Activated T-helper 1 cell treated with anti-CD3 and anti-CD28 coated beads, Interleukin-12 subunit alpha, Interleukin-12 subunit beta, Interleukin-2, Interleukin-4 antibody, amounts not matched to agents 30 ng/mL and 10 ng/mL and 1 ng/mL, durations not matched to agents 14 hours and 24 hours and 36 hours (primary cell): ENCODE measurements at regions not wholly inside any gene's neighbourhood (a gene's known extent, or its start where the extent isn't known, plus 50 kb on each side); places are given as distances from the start of the nearest gene placed in this dataset.

Experiments used
- DNase-seq: peaks from one replicate; pipeline ENCODE4 v3.0.0; 2021; ENCODE audit warnings: low spot score
- H3K27ac Mint-ChIP-seq: one replicate; pipeline ENCODE4 v1.8.0; 2021; ENCODE audit warnings: mild to moderate bottlenecking, mixed read lengths
- H3K27me3 Mint-ChIP-seq: one replicate; pipeline ENCODE4 v1.8.0; 2022; ENCODE audit warnings: mild to moderate bottlenecking, moderate library complexity, mixed read lengths; ENCODE audit not compliant: insufficient read depth
- H3K36me3 Mint-ChIP-seq: one replicate; pipeline ENCODE4 v1.8.0; 2021; ENCODE audit warnings: low read depth, mixed read lengths
- H3K4me1 Mint-ChIP-seq: one replicate; pipeline ENCODE4 v1.8.0; 2021; ENCODE audit warnings: low read depth, mixed read lengths
- H3K4me3 Mint-ChIP-seq: one replicate; pipeline ENCODE4 v1.8.0; 2021; ENCODE audit warnings: mild to moderate bottlenecking, moderate library complexity, mixed read lengths
- H3K9me3 Mint-ChIP-seq: one replicate; pipeline ENCODE4 v1.8.0; 2021; ENCODE audit warnings: mixed read lengths
- intact Hi-C: fragments of 100-400 bp; cut with micrococcal nuclease; formaldehyde crosslinking; loops from one replicate; pipeline ENCODE4 v1.15.1; 2024

DNA sequence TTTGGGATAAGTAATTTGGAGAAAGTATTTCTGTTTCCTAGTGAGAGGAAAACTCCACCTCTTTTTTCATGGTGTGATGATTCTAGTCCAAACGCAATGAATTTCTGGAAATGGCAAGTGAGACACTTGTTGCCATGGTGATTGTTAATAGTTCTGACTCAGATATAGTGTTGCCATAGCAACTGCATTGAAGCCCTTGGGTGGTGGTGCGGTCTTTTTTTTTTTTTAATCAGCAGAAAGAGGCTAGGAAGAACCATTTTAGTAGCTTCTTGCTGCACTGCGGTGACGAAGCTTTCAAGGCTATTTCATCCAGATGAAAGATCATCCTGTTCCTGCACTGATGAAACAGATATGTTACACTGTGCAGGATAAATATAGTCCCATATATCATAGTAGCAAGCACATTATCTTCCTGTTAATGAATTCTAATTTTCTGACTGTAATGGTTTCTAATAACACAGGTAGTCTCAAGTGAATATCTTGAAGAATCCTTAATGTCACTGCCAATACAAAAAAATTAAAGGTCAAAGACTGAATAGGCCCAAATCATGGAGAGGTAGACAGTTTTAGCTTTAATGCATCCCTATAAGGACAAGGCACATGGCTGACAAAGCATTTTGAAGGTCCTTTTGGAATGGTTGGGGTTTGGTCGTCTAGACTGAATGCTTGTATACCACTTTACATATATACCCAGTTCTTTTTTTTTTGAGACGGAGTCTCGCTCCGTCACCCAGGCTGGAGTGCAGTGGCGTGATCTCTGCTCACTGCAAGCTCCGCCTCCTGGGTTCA lies 125.1 kb upstream of the ZBTB20 start:
- Mint-ChIP-seq H3K27ac (no peak overlapping the region), H3K9me3 (no peaks in the 10 kb centered on the region), H3K27me3 (no peaks in the 10 kb centered on the region), H3K4me1 (no peaks in the 10 kb centered on the region), H3K4me3 (no peak overlapping the region), H3K36me3 (no peaks in the 10 kb centered on the region)
- DNase-seq, result no peak
- intact Hi-C loops, result no loop called here

DNA sequence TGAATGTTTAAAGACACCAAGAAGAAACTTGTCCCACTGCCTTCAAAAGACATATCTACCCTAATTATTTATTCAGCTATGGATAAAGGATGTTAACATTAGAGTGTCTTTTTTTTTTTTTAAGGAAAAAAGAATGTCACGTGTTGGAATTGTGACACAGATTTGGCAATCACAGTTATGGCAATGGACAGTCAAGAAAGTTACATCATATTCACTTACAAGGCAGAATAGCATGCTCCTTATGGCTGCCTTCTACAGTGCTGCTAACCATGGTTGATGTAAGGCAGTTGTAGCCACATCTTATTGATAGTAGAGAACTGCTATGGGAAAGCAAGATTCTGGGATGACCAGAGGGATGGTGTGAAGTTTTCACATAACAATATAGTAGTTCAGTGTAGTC lies 128.8 kb upstream of the ZBTB20 start:
- no peaks in the 10 kb centered on the region for H3K36me3 Mint-ChIP-seq
- H3K9me3 Mint-ChIP-seq, result no peaks in the 10 kb centered on the region
- DNase-seq, result no peak
- no peaks in the 10 kb centered on the region for H3K4me1 Mint-ChIP-seq
- H3K27ac Mint-ChIP-seq, result no peak overlapping the region
- no peak overlapping the region for H3K4me3 Mint-ChIP-seq
- intact Hi-C loops, result no loop called here
- H3K27me3 Mint-ChIP-seq, result peaks cover under 1% of the 10 kb centered on the region

DNA sequence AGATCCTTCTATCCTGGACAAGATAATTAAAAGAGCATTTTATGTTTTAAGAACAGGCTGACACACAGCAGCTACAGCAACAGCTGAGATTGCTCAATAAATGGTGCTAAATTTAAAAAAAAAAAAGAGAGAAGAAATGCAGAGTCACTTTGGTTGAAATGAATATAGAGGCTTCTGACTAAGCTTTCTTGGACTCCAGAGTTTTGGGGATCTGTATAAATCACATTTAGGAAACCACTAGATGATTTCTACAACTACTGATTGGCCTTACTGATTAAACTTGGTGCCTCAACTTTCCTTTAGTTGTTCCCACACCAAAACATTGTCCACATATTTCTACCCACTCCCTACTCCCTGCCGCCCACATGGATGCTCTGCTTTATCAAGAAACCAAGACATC lies 132.9 kb upstream of the ZBTB20 start:
- H3K9me3 Mint-ChIP-seq, result no peaks in the 10 kb centered on the region
- H3K27ac Mint-ChIP-seq, result no peak overlapping the region
- no peak for DNase-seq
- H3K36me3 Mint-ChIP-seq, result no peaks in the 10 kb centered on the region
- H3K4me3 Mint-ChIP-seq, result no peak overlapping the region
- intact Hi-C loops, result no loop called here
- H3K27me3 Mint-ChIP-seq, result peaks cover 5% of the 10 kb centered on the region
- no peaks in the 10 kb centered on the region for H3K4me1 Mint-ChIP-seq

DNA sequence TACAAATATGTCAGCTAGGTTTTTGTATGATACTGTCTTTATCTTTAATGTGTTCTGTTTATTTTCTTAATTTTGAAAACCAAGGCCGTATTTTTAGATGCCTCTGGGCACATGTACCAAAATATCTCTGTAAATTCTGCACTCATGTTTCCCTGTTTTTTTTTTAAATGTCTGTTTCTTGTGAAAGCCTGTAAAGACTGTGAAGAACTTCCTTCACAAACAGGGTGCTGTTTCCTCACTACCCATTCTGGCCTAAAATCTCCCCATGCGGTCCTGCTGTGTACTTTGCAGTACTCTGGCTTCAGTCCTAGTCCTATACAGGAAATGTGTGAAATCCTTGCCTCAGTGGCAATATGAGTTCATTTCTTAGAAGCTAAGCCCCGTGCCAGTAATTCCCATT lies 133.4 kb upstream of the ZBTB20 start:
- no peaks in the 10 kb centered on the region for H3K36me3 Mint-ChIP-seq
- no peak overlapping the region for H3K4me3 Mint-ChIP-seq
- no peak for DNase-seq
- no peaks in the 10 kb centered on the region for H3K9me3 Mint-ChIP-seq
- peaks cover 5% of the 10 kb centered on the region for H3K27me3 Mint-ChIP-seq
- intact Hi-C loops, result no loop called here
- H3K4me1 Mint-ChIP-seq, result no peaks in the 10 kb centered on the region
- no peak overlapping the region for H3K27ac Mint-ChIP-seq

DNA sequence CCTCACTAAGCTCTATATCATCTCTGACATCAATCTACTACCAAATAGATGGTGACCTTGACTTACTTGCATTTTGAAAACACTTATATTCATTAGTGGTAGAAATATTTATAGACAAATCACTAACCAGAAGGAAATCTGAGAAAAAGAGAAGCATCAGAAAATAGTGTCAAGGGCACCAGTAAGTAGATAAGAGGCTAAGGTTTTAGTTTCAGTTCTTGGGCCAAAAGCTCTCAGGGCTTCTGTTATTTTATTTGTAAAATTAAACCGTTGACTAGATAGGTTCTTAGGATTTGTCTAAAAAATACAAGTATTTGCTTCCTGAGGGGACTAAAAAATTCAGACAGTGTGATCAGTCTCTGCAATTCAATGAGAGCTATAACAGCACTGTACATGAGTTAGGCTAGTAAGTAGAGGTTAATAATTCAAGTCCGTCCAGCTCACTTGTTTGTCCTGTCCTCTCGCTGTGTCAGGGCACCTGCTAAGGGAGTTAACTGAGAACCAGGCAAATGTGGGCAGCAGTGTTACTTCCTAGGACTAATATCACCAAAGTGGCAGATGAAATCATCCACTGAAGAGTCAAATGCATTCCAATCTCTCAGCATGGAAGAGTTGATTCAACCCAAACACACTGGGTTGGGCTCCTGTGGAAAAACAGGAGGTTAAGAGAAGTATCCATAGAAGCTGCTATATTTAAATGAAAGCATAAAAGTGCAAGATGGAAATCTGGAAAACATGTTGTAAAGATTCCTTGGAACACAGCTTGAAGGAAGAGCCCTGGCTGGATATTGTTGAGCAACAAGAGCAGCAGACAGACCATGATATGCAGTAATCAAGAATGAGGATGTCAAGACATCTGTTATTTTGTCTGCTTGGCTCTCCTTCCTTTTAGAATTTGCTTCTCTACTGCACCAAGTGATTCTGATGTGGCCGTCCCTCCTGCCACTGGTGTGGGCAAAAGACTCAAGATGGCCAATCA lies 134.9 kb upstream of the ZBTB20 start:
- H3K9me3 Mint-ChIP-seq, result no peaks in the 10 kb centered on the region
- no peak for DNase-seq
- intact Hi-C loops, result no loop called here
- H3K27ac Mint-ChIP-seq, result no peak overlapping the region
- H3K36me3 Mint-ChIP-seq, result no peaks in the 10 kb centered on the region
- peaks cover 5% of the 10 kb centered on the region for H3K27me3 Mint-ChIP-seq
- H3K4me1 Mint-ChIP-seq, result no peaks in the 10 kb centered on the region
- no peak overlapping the region for H3K4me3 Mint-ChIP-seq

DNA sequence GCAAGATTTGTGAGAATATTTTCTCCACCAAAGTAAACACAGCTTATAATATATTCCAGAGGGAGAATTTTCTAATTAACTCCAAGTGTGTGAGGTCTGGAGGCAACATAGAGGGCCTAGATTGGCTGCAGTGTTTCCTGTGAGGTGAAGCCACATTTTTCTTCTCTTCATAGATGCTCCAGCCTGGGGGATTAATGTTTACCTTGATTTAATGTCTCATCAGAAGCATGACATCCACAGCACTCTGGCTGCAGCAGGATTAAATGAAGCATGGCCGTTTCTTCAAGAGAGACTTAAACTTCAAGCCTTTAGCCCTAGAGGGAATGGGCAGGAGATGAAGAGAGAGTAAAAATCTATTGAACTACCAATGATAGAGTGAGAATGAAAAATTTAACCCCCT lies 137.9 kb upstream of the ZBTB20 start:
- H3K36me3 Mint-ChIP-seq, result no peaks in the 10 kb centered on the region
- no peak for DNase-seq
- H3K9me3 Mint-ChIP-seq, result no peaks in the 10 kb centered on the region
- H3K27me3 Mint-ChIP-seq, result peaks cover 5% of the 10 kb centered on the region
- H3K27ac Mint-ChIP-seq, result no peak overlapping the region
- intact Hi-C loops, result no loop called here
- H3K4me3 Mint-ChIP-seq, result no peak overlapping the region
- H3K4me1 Mint-ChIP-seq, result no peaks in the 10 kb centered on the region

DNA sequence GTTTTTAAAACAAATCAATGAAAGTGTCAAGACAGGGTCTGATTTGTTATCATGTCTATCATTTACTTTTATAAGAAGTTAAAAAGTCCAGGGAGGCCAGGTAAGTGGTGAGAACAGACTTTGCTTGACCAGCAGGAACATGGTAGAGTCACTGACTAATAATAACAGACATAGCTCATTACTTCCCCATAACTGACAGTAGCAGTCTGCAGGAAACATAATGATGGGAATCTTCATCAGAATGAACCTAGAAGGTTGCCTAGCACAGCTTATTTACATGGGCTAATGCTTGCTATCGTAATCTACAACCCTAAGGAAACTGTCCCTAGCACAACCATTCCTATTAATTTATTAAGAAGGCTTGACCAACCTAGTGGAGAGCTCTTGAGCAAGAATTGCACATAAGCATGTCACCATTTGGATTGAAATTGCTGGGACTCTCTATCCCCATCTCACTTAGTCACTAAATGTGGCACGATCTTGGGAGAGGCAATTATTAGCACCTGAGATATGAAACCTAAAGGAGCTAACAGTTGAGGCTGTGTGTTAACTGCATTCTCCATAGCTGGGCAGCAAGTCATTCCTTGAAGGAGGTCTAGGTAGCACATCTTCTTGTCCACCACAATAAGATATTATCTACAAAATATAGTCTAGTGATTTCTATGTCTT lies 139.6 kb upstream of the ZBTB20 start:
- DNase-seq, result no peak
- no peak overlapping the region for H3K27ac Mint-ChIP-seq
- no peak overlapping the region for H3K4me3 Mint-ChIP-seq
- H3K27me3 Mint-ChIP-seq, result peaks cover 4% of the 10 kb centered on the region
- intact Hi-C loops, result no loop called here
- H3K4me1 Mint-ChIP-seq, result no peaks in the 10 kb centered on the region
- no peaks in the 10 kb centered on the region for H3K9me3 Mint-ChIP-seq
- no peaks in the 10 kb centered on the region for H3K36me3 Mint-ChIP-seq

DNA sequence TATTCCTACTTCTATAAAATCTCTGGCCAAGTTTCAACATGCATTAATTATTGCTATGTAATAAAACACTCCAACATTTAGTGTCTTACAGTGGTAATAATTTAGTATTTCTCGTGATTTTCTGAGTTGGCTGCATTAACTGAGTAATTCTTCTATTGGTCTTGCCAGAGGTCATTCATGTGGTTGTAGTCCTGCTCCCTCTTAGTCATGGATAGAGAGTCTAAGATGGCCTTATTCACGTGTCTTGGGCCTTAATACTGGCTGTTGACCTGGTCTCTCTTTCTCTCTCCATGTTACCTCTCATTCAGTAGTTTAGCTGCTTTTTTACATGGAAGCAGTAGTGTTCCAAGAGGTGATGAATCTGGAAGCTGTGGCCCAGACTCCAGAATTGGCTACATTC lies 140.1 kb upstream of the ZBTB20 start:
- intact Hi-C loops, result no loop called here
- no peak for DNase-seq
- H3K9me3 Mint-ChIP-seq, result no peaks in the 10 kb centered on the region
- peaks cover 4% of the 10 kb centered on the region for H3K27me3 Mint-ChIP-seq
- H3K36me3 Mint-ChIP-seq, result no peaks in the 10 kb centered on the region
- no peak overlapping the region for H3K27ac Mint-ChIP-seq
- no peak overlapping the region for H3K4me3 Mint-ChIP-seq
- no peaks in the 10 kb centered on the region for H3K4me1 Mint-ChIP-seq

DNA sequence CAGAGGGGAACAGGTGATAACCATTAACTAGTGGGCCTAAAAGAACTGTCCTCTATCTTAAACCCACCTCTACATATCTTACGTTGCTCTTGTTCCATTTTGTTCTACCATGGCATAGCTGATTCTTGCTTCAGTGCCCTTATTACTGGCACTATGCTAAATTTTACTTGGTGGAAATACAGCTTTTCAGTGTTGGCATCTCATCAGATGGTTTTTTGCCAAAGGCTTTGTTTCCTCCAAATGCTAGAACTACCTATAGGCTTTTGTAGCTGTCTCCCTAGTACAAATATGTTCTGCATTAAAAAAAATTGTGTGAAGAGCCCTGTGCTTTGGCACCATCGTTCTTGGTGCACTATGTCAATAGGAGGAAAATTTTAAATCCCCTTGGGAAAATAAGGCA lies 145.0 kb upstream of the ZBTB20 start:
- H3K4me3 Mint-ChIP-seq, result no peak overlapping the region
- intact Hi-C loops, result no loop called here
- H3K9me3 Mint-ChIP-seq, result no peaks in the 10 kb centered on the region
- peaks cover 2% of the 10 kb centered on the region for H3K27me3 Mint-ChIP-seq
- no peak for DNase-seq
- no peaks in the 10 kb centered on the region for H3K36me3 Mint-ChIP-seq
- H3K4me1 Mint-ChIP-seq, result no peaks in the 10 kb centered on the region
- H3K27ac Mint-ChIP-seq, result no peak overlapping the region

DNA sequence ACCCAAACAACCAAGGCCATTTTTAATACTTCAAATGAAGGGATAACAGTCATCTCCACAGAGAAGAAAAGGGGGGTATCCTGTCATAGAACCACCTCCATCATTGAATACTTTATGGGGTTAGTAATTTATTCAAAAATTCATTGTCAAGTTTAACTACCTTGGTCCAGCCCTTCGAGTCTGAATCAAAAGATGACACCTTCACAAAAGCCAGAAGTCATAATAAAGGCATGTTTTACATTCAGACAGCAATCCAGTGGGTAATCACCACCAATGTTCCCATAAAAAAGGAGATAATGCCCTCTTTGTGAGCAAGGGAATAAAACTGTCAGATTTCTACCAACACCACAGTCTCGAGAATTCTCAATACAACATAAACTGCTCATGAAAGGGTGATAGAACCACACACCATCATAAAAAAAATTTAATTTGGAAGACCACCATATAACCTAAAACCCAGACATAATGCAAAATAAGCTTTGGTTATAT lies 145.6 kb upstream of the ZBTB20 start:
- intact Hi-C loops, result no loop called here
- H3K9me3 Mint-ChIP-seq, result no peaks in the 10 kb centered on the region
- H3K27ac Mint-ChIP-seq, result no peak overlapping the region

DNA sequence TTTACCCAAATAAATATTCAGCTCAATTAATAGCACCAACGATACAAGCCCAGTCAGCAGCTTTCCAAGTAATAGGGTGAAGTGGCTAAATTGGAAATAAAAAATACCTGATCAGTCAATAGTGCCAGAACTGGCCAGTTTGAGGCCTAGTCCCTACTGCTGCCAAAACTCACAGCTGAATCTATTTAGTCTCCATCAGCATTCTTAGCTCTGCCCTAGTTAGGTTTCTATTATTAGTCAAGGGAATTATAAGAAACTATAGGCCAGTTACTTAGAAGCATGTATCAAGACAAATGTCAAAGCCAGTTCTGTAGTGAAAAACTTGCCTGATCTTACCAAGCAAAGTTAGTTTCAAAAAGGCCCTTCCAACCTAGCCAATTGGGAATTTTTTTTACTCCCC lies 146.2 kb upstream of the ZBTB20 start:
- peaks cover 2% of the 10 kb centered on the region for H3K27me3 Mint-ChIP-seq

More for the DNA sequence above, 145.6 kb upstream of the ZBTB20 start:
- H3K36me3 Mint-ChIP-seq, result no peaks in the 10 kb centered on the region
- H3K4me3 Mint-ChIP-seq, result no peak overlapping the region
- peaks cover 2% of the 10 kb centered on the region for H3K27me3 Mint-ChIP-seq
- H3K4me1 Mint-ChIP-seq, result no peaks in the 10 kb centered on the region
- no peak for DNase-seq

DNA sequence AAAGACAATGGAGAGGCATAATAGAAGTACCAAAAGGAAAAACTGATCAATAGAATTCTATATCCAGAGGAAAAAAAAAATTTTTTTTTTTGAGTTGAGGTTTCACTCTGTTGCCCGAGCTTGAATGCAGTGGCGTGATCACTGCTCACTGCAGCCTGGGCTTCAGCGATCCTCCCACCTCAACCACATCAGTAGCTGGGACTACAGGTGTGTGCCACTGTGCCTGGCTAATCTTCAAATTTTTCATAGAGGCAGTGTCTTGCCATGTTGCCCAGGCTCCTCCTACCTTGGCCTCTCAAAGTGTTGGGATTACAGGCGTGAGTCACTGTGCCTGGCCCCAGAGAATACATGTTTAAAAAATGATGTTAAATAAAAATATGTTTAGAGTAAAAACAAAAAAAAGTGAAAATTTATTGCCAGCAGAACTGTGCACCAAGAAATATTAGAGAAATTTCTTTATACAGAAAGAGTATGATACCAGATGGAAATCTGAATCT lies 154.3 kb upstream of the ZBTB20 start:
- H3K4me3 Mint-ChIP-seq, result no peak overlapping the region
- no peaks in the 10 kb centered on the region for H3K27me3 Mint-ChIP-seq
- DNase-seq, result no peak
- no peaks in the 10 kb centered on the region for H3K4me1 Mint-ChIP-seq
- intact Hi-C loops, result no loop called here
- no peak overlapping the region for H3K27ac Mint-ChIP-seq
- H3K36me3 Mint-ChIP-seq, result no peaks in the 10 kb centered on the region
- H3K9me3 Mint-ChIP-seq, result no peaks in the 10 kb centered on the region

More for the DNA sequence above, 146.2 kb upstream of the ZBTB20 start:
- H3K4me1 Mint-ChIP-seq, result no peaks in the 10 kb centered on the region
- no peak for DNase-seq
- H3K36me3 Mint-ChIP-seq, result no peaks in the 10 kb centered on the region
- H3K9me3 Mint-ChIP-seq, result no peaks in the 10 kb centered on the region
- no peak overlapping the region for H3K4me3 Mint-ChIP-seq
- no peak overlapping the region for H3K27ac Mint-ChIP-seq
- intact Hi-C loops, result no loop called here
